Ovary (tissue), 3 donors: ENCODE measurements at regions not wholly inside any gene's neighbourhood (a gene's known extent, or its start where the extent isn't known, plus 50 kb on each side); places are given as distances from the start of the nearest gene placed in this dataset.

Source experiments
- CTCF ChIP-seq, 3 donors: fragments of 450-650 bp in 2 of 3; fragments of 200-600 bp in 1 of 3; IDR thresholded peaks; one replicate each; pipeline versions ENCODE4 v1.5.1 to v1.8.0; 2016 to 2022; ENCODE audit warnings: antibody characterized with exemption in 3 of 3, mild to moderate bottlenecking in 1 of 3
- EP300 ChIP-seq: sonication (generic); formaldehyde crosslinking; IDR thresholded peaks from one replicate; pipeline ENCODE4 v1.6.1; 2017; ENCODE audit warnings: antibody characterized with exemption
- POLR2A ChIP-seq: fragments of 450-650 bp; IDR thresholded peaks from one replicate; pipeline ENCODE4 v1.6.1; 2017; ENCODE audit warnings: antibody characterized with exemption, mild to moderate bottlenecking, moderate library complexity
- donor health status: DM: no; HTN: no; CAD: no.

DNA sequence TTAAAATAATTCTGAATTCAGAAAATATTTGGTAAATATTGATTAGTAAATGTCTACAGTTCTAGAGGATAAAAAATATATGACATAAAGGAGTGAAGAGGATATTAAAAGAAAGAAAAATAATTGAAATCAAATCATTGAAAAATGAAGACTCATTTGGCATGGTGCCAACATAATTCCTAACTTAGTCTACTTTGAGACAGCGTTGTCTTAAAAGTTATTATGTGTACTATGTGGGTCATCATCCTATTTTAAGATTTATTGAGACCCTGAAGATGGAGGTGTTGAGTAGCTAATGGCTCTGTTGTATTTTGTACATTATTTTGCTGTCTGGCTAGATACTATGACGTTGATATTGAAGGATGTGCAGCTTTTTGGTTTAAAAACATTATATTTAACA is 156.7 kb upstream of the PTGFR start:
- TF ChIP-seq CTCF (IDR thresholded peaks at IDR 0.05), result no peak
- no peak for TF ChIP-seq EP300
- TF ChIP-seq POLR2A, result no peak
